ENCODE measurements at regions not wholly inside any gene's neighbourhood (a gene's known extent, or its start where the extent isn't known, plus 50 kb on each side); places are given as distances from the start of the nearest gene placed in this dataset.

- TF ChIP-seq CTCF (optimal IDR thresholded peaks at IDR 0.05 in 1 of 3, IDR thresholded peaks at IDR 0.05 in 1 of 3, conservative IDR thresholded peaks at IDR 0.05 in 1 of 3; ENCODE audit: extremely low read depth in 1 of 3, insufficient read depth in 2 of 3, low read length in 3 of 3) (no peak), EZH2 (IDR thresholded peaks at IDR 0.05; ENCODE audit: low read length) (no peak)
Measured at GRCh38 chr4:66906314-66906713, 639.0 kb downstream of the CENPC start.

Data from keratinocyte (primary cell).